Esophagus muscularis mucosa (tissue), 4 donors: ENCODE measurements at regions not wholly inside any gene's neighbourhood (a gene's known extent, or its start where the extent isn't known, plus 50 kb on each side); places are given as distances from the start of the nearest gene placed in this dataset.
A peak's percentile ranks its signal among the peaks of the same experiment; 100 is the strongest.

Source experiments
- DNase-seq: peaks from one replicate; pipeline ENCODE4 v3.0.0-alpha.2; 2017; ENCODE audit errors: extremely low spot score
- H3K27ac ChIP-seq, 4 donors: fragments of 200-600 bp; sonication (generic); replicated peaks in 1 of 4; 1 replicate in 3 of 4; 2 replicates in 1 of 4; pipeline ENCODE4 v1.5.1; 2016 to 2019; ENCODE audit warnings: mild to moderate bottlenecking in 1 of 4
- H3K27me3 ChIP-seq, 4 donors: fragments of 200-600 bp; sonication (generic); one replicate each; pipeline versions ENCODE4 v1.5.1 to v1.6.0; 2016 to 2019
- H3K36me3 ChIP-seq, 4 donors: fragments of 200-600 bp; sonication (generic); one replicate each; pipeline ENCODE4 v1.5.1; 2016 to 2019
- H3K4me1 ChIP-seq, 4 donors: fragments of 200-600 bp; sonication (generic); one replicate each; pipeline ENCODE4 v1.5.1; 2016 to 2019
- H3K4me3 ChIP-seq, 4 donors: fragments of 200-600 bp; sonication (generic); 1 replicate in 2 of 4; 2 replicates in 2 of 4; pipeline ENCODE4 v1.5.1; 2016 to 2019; ENCODE audit warnings: mild to moderate bottlenecking in 4 of 4, moderate library complexity in 1 of 4
- H3K9me3 ChIP-seq, 4 donors: fragments of 200-600 bp; sonication (generic); 1 replicate in 3 of 4; 2 replicates in 1 of 4; pipeline ENCODE4 v1.5.1; 2016 to 2019
- CTCF ChIP-seq, 3 experiments: fragments of 200-600 bp in 2 of 3; fragments of 450-650 bp in 1 of 3; sonication (generic) in 2 of 3; IDR thresholded peaks; one replicate each; pipeline ENCODE4 v1.5.1; 2017 to 2019; ENCODE audit warnings: antibody characterized with exemption in 3 of 3, mild to moderate bottlenecking in 2 of 3, moderate library complexity in 1 of 3
- EP300 ChIP-seq: sonication (generic); formaldehyde crosslinking; IDR thresholded peaks from one replicate; pipeline ENCODE4 v1.6.1; 2017; ENCODE audit warnings: antibody characterized with exemption
- POLR2A ChIP-seq: fragments of 450-650 bp; IDR thresholded peaks from one replicate; pipeline ENCODE4 v1.6.1; 2017; ENCODE audit warnings: antibody characterized with exemption, moderate library complexity, mild to moderate bottlenecking, low read depth
- POLR2AphosphoS5 ChIP-seq, 2 donors: sonication (generic); formaldehyde crosslinking; IDR thresholded peaks; one replicate each; pipeline ENCODE4 v1.6.1; 2017; ENCODE audit warnings: antibody characterized with exemption in 2 of 2
- WGBS: methylation state at CpG from one replicate; pipeline ENCODE4 v1.1.5; 2018; 5-methylcytosine and 5-hydroxymethylcytosine counted together
- intact Hi-C: fragments of 100-400 bp; cut with DNase I; formaldehyde crosslinking; loops from one replicate; pipeline ENCODE4 v1.15.1; 2023

DNA sequence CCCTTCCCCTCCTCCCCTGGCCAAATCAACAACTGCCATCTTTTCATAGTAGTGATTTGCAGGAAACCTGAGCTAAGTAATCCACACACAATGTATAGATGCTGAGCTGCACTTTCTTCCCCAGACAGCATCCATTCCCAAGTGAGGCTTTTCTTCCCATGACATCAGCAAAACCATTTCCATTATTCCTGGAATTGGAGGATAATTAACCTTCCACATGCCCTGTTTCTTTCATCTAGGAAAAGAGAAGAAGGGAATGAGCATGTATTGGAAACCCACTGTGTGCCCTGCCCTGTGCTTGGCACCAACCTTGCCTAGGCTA is 268.0 kb downstream of the ZSWIM6 start:
- Histone ChIP-seq H3K27me3 (no peaks in the 10 kb centered on the region), H3K27ac (no peak overlapping the region), H3K4me3 (no peak overlapping the region), H3K4me1 (peaks cover 0 to 13% (median 9%) of the 10 kb centered on the region in 4 donors), H3K36me3 (no peaks in the 10 kb centered on the region), H3K9me3 (no peaks in the 10 kb centered on the region)
- DNase-seq: no peak
- intact Hi-C loops: no loop called here
- TF ChIP-seq POLR2AphosphoS5 (IDR thresholded peaks at IDR 0.05) (no peak), POLR2A (no peak), EP300 (no peak), CTCF (IDR thresholded peaks at IDR 0.05) (no peak)

GRCh38 chr5:61600945-61601511 is 269.0 kb downstream of the ZSWIM6 start:
- DNase-seq: no peak
- WGBS: 92% methylated on average over 5 of the region's 5 CpGs
- intact Hi-C loops: no loop called here
- no peak for TF ChIP-seq CTCF (IDR thresholded peaks at IDR 0.05)
- TF ChIP-seq POLR2AphosphoS5 (IDR thresholded peaks at IDR 0.05): no peak
- no peak for TF ChIP-seq EP300
- TF ChIP-seq POLR2A: no peak
- H3K9me3 ChIP-seq: no peaks in the 10 kb centered on the region
- peaks cover 0 to 13% (median 9%) of the 10 kb centered on the region in 4 donors for H3K4me1 ChIP-seq
- H3K27ac ChIP-seq: no peak overlapping the region
- no peak overlapping the region for H3K4me3 ChIP-seq
- no peaks in the 10 kb centered on the region for H3K27me3 ChIP-seq
- H3K36me3 ChIP-seq: no peaks in the 10 kb centered on the region

- H3K4me3 ChIP-seq: no peak overlapping the region
- peaks cover 0 to 13% (median 9%) of the 10 kb centered on the region in 4 donors for H3K4me1 ChIP-seq
- no peaks in the 10 kb centered on the region for H3K9me3 ChIP-seq
- no peak overlapping the region for H3K27ac ChIP-seq
- intact Hi-C loops: no loop called here
- DNase-seq: no peak
- H3K27me3 ChIP-seq: no peaks in the 10 kb centered on the region
- 57% methylated on average over 5 of the region's 6 CpGs for WGBS
- TF ChIP-seq POLR2AphosphoS5 (IDR thresholded peaks at IDR 0.05) (no peak), CTCF (IDR thresholded peaks at IDR 0.05) (peak in 1 of 3 experiments; percentile 7)
- no peaks in the 10 kb centered on the region for H3K36me3 ChIP-seq
These were observed 271.3 kb downstream of the ZSWIM6 start for GRCh38 chr5:61603211-61603908.

DNA sequence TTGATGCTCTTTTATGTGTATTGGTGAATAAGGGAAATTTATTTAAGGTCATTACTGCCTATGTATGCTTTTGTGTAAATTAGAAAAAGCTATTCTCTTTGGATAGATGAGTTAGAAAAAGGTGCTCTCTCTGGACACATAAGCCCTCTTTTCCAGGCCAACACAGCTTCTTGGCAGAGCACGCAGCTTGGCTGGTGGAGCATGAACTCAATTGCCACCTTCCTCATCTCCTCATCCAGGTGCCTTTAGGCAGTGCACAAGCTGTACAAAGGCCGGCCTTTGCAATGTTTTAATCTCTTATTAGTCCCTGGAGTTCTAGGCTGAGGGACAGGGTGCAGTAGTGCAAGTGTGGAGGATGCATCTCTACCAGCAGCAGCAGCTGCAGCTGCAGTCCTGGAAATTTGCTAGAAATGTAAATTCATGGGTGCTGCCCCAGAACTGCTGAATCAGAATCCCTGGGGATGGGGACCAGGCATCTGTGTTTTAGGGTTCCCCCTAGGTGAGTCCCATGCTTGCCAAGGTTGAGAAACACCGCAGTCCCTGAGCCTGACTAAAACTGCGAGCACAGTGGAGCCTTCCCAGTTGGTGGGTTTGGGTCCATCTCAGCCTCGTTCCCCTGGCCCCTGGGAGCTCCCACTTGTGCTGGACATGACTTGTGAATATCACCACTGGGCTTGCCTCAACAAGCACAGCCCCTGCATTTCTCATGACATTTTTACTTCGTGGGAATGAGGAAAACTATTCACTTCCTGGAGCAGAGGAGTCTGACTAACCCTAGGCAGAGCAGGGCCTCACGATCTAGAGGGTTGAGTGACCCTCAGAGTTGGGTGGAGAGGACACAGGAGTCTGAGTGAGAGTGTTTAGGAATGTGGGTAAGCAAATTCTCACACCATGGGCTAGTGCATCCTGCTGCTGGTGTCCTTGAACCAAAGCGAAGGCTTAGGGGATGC is 272.3 kb downstream of the ZSWIM6 start:
- H3K9me3 ChIP-seq: no peaks in the 10 kb centered on the region
- TF ChIP-seq POLR2A (no peak), CTCF (IDR thresholded peaks at IDR 0.05) (no peak)
- DNase-seq: no peak
- H3K4me1 ChIP-seq: peaks cover 0 to 13% (median 9%) of the 10 kb centered on the region in 4 donors
- no peaks in the 10 kb centered on the region for H3K36me3 ChIP-seq
- intact Hi-C loops: no loop called here
- H3K27ac ChIP-seq: no peak overlapping the region
- no peaks in the 10 kb centered on the region for H3K27me3 ChIP-seq
- 91% methylated on average over 7 of the region's 8 CpGs for WGBS
- H3K4me3 ChIP-seq: no peak overlapping the region
